Central memory CD8-positive, alpha-beta T cell (primary cell): ENCODE measurements at regions not wholly inside any gene's neighbourhood (a gene's known extent, or its start where the extent isn't known, plus 50 kb on each side); places are given as distances from the start of the nearest gene placed in this dataset.
"Not testable (repeated sequence)": the region's sequence is repeated elsewhere in the genome, so short reads cannot be mapped to it uniquely, and the experiment has no call there.

Experiments used
- ATAC-seq: fragments of 150-1000 bp; cut with Tn5 transposase; replicated peaks from 2 replicates; pipeline ENCODE4 v1.10.0; 2022; ENCODE audit warnings: mild to moderate bottlenecking, moderate FRiP score, moderate number of reproducible peaks; ENCODE audit not compliant: poor library complexity, severe bottlenecking; ENCODE audit errors: extremely low read depth
- DNase-seq, 2 donors: peaks; one replicate each; pipeline ENCODE4 v3.0.0; 2021; ENCODE audit warnings: low spot score in 2 of 2
- H3K27ac Mint-ChIP-seq: one replicate; pipeline ENCODE4 v1.8.0; 2022; ENCODE audit warnings: low read depth, mild to moderate bottlenecking, moderate library complexity, mixed read lengths
- H3K27me3 Mint-ChIP-seq: one replicate; pipeline ENCODE4 v1.8.0; 2022; ENCODE audit warnings: mixed read lengths
- H3K36me3 Mint-ChIP-seq: one replicate; pipeline ENCODE4 v1.8.0; 2022; ENCODE audit warnings: mild to moderate bottlenecking, moderate library complexity, mixed read lengths; ENCODE audit not compliant: insufficient read depth
- H3K4me1 Mint-ChIP-seq: one replicate; pipeline ENCODE4 v1.8.0; 2022; ENCODE audit warnings: mixed read lengths
- H3K4me3 Mint-ChIP-seq: one replicate; pipeline ENCODE4 v1.8.0; 2022; ENCODE audit warnings: mild to moderate bottlenecking, moderate library complexity, mixed read lengths
- H3K9me3 Mint-ChIP-seq: one replicate; pipeline ENCODE4 v1.8.0; 2022; ENCODE audit warnings: mixed read lengths

GRCh38 chr17:34741967-34742366 lies 162.6 kb downstream of the TMEM132E start:
- no peak for ATAC-seq
- peaks cover 57% of the 10 kb centered on the region for H3K27me3 Mint-ChIP-seq
- peaks cover 6% of the 10 kb centered on the region for H3K9me3 Mint-ChIP-seq
- no peak overlapping the region for H3K4me3 Mint-ChIP-seq
- H3K36me3 Mint-ChIP-seq = no peaks in the 10 kb centered on the region
- H3K4me1 Mint-ChIP-seq = no peaks in the 10 kb centered on the region
- H3K27ac Mint-ChIP-seq = no peak overlapping the region
- no peak for DNase-seq

GRCh38 chr17:34740565-34741520 lies 161.5 kb downstream of the TMEM132E start:
- DNase-seq (no peak), ATAC-seq (no peak)
- Mint-ChIP-seq H3K9me3 (peaks cover 6% of the 10 kb centered on the region), H3K36me3 (no peaks in the 10 kb centered on the region), H3K4me3 (no peak overlapping the region), H3K4me1 (no peaks in the 10 kb centered on the region), H3K27ac (no peak overlapping the region), H3K27me3 (peaks cover 53% of the 10 kb centered on the region)

- Mint-ChIP-seq H3K27me3 (peaks cover 57% of the 10 kb centered on the region), H3K4me1 (no peaks in the 10 kb centered on the region), H3K9me3 (peaks cover 6% of the 10 kb centered on the region), H3K4me3 (no peak overlapping the region), H3K36me3 (no peaks in the 10 kb centered on the region), H3K27ac (no peak overlapping the region)
- ATAC-seq = no peak
- DNase-seq = no peak
These were observed 160.0 kb downstream of the TMEM132E start for GRCh38 chr17:34739386-34739785.

- not testable (repeated sequence) for H3K27ac Mint-ChIP-seq, H3K9me3 Mint-ChIP-seq, H3K4me1 Mint-ChIP-seq, DNase-seq, ATAC-seq, H3K36me3 Mint-ChIP-seq, H3K4me3 Mint-ChIP-seq
- peaks cover 62% of the 10 kb centered on the region for H3K27me3 Mint-ChIP-seq
These were observed 158.3 kb downstream of the TMEM132E start for GRCh38 chr17:34737673-34738072.

GRCh38 chr17:34736611-34737010 lies 157.2 kb downstream of the TMEM132E start:
- ATAC-seq (no peak), DNase-seq (no peak)
- H3K36me3 Mint-ChIP-seq = no peaks in the 10 kb centered on the region
- no peaks in the 10 kb centered on the region for H3K4me1 Mint-ChIP-seq
- H3K27ac Mint-ChIP-seq = no peak overlapping the region
- peaks cover 59% of the 10 kb centered on the region for H3K27me3 Mint-ChIP-seq
- no peak overlapping the region for H3K4me3 Mint-ChIP-seq
- H3K9me3 Mint-ChIP-seq = peaks cover 6% of the 10 kb centered on the region

- ATAC-seq (no peak), DNase-seq (no peak)
- no peaks in the 10 kb centered on the region for H3K4me1 Mint-ChIP-seq
- peaks cover 6% of the 10 kb centered on the region for H3K9me3 Mint-ChIP-seq
- no peak overlapping the region for H3K4me3 Mint-ChIP-seq
- peaks cover 49% of the 10 kb centered on the region for H3K27me3 Mint-ChIP-seq
- H3K27ac Mint-ChIP-seq = no peak overlapping the region
- H3K36me3 Mint-ChIP-seq = peaks cover 3% of the 10 kb centered on the region
These were observed 154.0 kb downstream of the TMEM132E start for GRCh38 chr17:34733333-34733732.

GRCh38 chr17:34730816-34731215 lies 151.4 kb downstream of the TMEM132E start:
- ATAC-seq = no peak
- H3K27me3 Mint-ChIP-seq = peaks cover 48% of the 10 kb centered on the region

GRCh38 chr17:34728771-34729310 lies 149.5 kb downstream of the TMEM132E start:
- Mint-ChIP-seq H3K27ac (no peak overlapping the region), H3K9me3 (no peaks in the 10 kb centered on the region), H3K4me1 (no peaks in the 10 kb centered on the region), H3K27me3 (peaks cover 46% of the 10 kb centered on the region), H3K36me3 (peaks cover 3% of the 10 kb centered on the region), H3K4me3 (no peak overlapping the region)
- DNase-seq (no peak), ATAC-seq (no peak)

More at GRCh38 chr17:34730816-34731215, 151.4 kb downstream of the TMEM132E start:
- no peaks in the 10 kb centered on the region for H3K9me3 Mint-ChIP-seq
- no peak for DNase-seq
- no peak overlapping the region for H3K27ac Mint-ChIP-seq
- no peak overlapping the region for H3K4me3 Mint-ChIP-seq
- peaks cover 3% of the 10 kb centered on the region for H3K36me3 Mint-ChIP-seq
- H3K4me1 Mint-ChIP-seq = no peaks in the 10 kb centered on the region

- Mint-ChIP-seq H3K27me3 (peaks cover 52% of the 10 kb centered on the region), H3K4me3 (no peak overlapping the region), H3K27ac (no peak overlapping the region), H3K4me1 (no peaks in the 10 kb centered on the region), H3K9me3 (no peaks in the 10 kb centered on the region), H3K36me3 (peaks cover 3% of the 10 kb centered on the region)
- no peak for ATAC-seq
- no peak for DNase-seq
These were observed 148.2 kb downstream of the TMEM132E start for GRCh38 chr17:34727601-34728000.

- Mint-ChIP-seq H3K27ac (no peak overlapping the region), H3K36me3 (peaks cover 3% of the 10 kb centered on the region), H3K4me1 (no peaks in the 10 kb centered on the region), H3K4me3 (no peak overlapping the region), H3K9me3 (no peaks in the 10 kb centered on the region), H3K27me3 (peaks cover 50% of the 10 kb centered on the region)
- DNase-seq (no peak), ATAC-seq (no peak)
These were observed 147.4 kb downstream of the TMEM132E start for GRCh38 chr17:34726536-34727384.

GRCh38 chr17:34725725-34726124 lies 146.3 kb downstream of the TMEM132E start:
- H3K4me1 Mint-ChIP-seq = no peaks in the 10 kb centered on the region
- H3K9me3 Mint-ChIP-seq = no peaks in the 10 kb centered on the region
- DNase-seq (no peak), ATAC-seq (no peak)
- no peak overlapping the region for H3K27ac Mint-ChIP-seq
- H3K36me3 Mint-ChIP-seq = peaks cover 3% of the 10 kb centered on the region
- H3K4me3 Mint-ChIP-seq = no peak overlapping the region
- H3K27me3 Mint-ChIP-seq = peaks cover 57% of the 10 kb centered on the region

GRCh38 chr17:34725008-34725407 lies 145.6 kb downstream of the TMEM132E start:
- H3K36me3 Mint-ChIP-seq = peaks cover 3% of the 10 kb centered on the region
- no peak for ATAC-seq
- H3K4me3 Mint-ChIP-seq = no peak overlapping the region
- H3K4me1 Mint-ChIP-seq = no peaks in the 10 kb centered on the region
- H3K27ac Mint-ChIP-seq = no peak overlapping the region
- H3K27me3 Mint-ChIP-seq = peaks cover 64% of the 10 kb centered on the region
- no peaks in the 10 kb centered on the region for H3K9me3 Mint-ChIP-seq
- DNase-seq = no peak
